ENCODE measurements at regions not wholly inside any gene's neighbourhood (a gene's known extent, or its start where the extent isn't known, plus 50 kb on each side); places are given as distances from the start of the nearest gene placed in this dataset.

DNA sequence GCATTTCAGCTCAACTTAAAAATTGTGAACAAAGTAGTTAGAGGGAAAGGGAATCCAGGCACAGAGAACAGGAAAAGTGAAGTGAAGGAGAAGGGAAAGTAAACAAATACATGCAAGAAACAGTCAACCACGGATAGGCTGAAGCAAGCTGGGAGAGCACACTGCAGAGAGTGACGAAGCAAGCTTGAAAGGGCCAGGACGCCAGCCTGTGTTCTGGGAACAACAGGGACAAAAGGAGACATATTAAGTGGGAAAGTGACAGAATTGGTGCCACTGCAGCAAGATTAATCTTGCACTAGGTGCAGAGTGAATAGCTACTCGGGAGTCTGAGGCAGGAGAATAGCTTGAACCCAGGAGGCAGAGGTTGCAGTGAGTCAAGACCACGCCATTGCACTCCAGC lies 197.3 kb downstream of the SOX11 start (continued):
- TF ChIP-seq, protein P1, sequence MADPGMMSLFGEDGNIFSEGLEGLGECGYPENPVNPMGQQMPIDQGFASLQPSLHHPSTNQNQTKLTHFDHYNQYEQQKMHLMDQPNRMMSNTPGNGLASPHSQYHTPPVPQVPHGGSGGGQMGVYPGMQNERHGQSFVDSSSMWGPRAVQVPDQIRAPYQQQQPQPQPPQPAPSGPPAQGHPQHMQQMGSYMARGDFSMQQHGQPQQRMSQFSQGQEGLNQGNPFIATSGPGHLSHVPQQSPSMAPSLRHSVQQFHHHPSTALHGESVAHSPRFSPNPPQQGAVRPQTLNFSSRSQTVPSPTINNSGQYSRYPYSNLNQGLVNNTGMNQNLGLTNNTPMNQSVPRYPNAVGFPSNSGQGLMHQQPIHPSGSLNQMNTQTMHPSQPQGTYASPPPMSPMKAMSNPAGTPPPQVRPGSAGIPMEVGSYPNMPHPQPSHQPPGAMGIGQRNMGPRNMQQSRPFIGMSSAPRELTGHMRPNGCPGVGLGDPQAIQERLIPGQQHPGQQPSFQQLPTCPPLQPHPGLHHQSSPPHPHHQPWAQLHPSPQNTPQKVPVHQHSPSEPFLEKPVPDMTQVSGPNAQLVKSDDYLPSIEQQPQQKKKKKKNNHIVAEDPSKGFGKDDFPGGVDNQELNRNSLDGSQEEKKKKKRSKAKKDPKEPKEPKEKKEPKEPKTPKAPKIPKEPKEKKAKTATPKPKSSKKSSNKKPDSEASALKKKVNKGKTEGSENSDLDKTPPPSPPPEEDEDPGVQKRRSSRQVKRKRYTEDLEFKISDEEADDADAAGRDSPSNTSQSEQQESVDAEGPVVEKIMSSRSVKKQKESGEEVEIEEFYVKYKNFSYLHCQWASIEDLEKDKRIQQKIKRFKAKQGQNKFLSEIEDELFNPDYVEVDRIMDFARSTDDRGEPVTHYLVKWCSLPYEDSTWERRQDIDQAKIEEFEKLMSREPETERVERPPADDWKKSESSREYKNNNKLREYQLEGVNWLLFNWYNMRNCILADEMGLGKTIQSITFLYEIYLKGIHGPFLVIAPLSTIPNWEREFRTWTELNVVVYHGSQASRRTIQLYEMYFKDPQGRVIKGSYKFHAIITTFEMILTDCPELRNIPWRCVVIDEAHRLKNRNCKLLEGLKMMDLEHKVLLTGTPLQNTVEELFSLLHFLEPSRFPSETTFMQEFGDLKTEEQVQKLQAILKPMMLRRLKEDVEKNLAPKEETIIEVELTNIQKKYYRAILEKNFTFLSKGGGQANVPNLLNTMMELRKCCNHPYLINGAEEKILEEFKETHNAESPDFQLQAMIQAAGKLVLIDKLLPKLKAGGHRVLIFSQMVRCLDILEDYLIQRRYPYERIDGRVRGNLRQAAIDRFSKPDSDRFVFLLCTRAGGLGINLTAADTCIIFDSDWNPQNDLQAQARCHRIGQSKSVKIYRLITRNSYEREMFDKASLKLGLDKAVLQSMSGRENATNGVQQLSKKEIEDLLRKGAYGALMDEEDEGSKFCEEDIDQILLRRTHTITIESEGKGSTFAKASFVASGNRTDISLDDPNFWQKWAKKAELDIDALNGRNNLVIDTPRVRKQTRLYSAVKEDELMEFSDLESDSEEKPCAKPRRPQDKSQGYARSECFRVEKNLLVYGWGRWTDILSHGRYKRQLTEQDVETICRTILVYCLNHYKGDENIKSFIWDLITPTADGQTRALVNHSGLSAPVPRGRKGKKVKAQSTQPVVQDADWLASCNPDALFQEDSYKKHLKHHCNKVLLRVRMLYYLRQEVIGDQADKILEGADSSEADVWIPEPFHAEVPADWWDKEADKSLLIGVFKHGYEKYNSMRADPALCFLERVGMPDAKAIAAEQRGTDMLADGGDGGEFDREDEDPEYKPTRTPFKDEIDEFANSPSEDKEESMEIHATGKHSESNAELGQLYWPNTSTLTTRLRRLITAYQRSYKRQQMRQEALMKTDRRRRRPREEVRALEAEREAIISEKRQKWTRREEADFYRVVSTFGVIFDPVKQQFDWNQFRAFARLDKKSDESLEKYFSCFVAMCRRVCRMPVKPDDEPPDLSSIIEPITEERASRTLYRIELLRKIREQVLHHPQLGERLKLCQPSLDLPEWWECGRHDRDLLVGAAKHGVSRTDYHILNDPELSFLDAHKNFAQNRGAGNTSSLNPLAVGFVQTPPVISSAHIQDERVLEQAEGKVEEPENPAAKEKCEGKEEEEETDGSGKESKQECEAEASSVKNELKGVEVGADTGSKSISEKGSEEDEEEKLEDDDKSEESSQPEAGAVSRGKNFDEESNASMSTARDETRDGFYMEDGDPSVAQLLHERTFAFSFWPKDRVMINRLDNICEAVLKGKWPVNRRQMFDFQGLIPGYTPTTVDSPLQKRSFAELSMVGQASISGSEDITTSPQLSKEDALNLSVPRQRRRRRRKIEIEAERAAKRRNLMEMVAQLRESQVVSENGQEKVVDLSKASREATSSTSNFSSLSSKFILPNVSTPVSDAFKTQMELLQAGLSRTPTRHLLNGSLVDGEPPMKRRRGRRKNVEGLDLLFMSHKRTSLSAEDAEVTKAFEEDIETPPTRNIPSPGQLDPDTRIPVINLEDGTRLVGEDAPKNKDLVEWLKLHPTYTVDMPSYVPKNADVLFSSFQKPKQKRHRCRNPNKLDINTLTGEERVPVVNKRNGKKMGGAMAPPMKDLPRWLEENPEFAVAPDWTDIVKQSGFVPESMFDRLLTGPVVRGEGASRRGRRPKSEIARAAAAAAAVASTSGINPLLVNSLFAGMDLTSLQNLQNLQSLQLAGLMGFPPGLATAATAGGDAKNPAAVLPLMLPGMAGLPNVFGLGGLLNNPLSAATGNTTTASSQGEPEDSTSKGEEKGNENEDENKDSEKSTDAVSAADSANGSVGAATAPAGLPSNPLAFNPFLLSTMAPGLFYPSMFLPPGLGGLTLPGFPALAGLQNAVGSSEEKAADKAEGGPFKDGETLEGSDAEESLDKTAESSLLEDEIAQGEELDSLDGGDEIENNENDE (IDR thresholded peaks at IDR 0.05; ENCODE audit: insufficient replicate concordance, low read length) = no peak
- TF ChIP-seq JUN (IDR thresholded peaks at IDR 0.05; ENCODE audit: low read depth, low read length) = no peak
- TF ChIP-seq NANOG (IDR thresholded peaks at IDR 0.05; ENCODE audit: insufficient read depth, low read depth, low read length, poor library complexity, severe bottlenecking) = no peak
- TF ChIP-seq TAF7 (optimal IDR thresholded peaks at IDR 0.05; ENCODE audit: borderline replicate concordance, low read depth, low read length) = no peak
- TF ChIP-seq MAFK (IDR thresholded peaks at IDR 0.05; ENCODE audit: low read depth, low read length) = no peak
- TF ChIP-seq KDM1A (IDR thresholded peaks at IDR 0.05; ENCODE audit: borderline replicate concordance, low read length) = no peak
- no peak for TF ChIP-seq RAD21 (IDR thresholded peaks at IDR 0.05 in 1 of 2, conservative IDR thresholded peaks at IDR 0.05 in 1 of 2; ENCODE audit: low read depth in 2 of 2, low read length in 2 of 2)
- TF ChIP-seq NRF1 (IDR thresholded peaks at IDR 0.05; ENCODE audit: low read depth, low read length) = no peak
- TF ChIP-seq TBP (IDR thresholded peaks at IDR 0.05; ENCODE audit: low read depth, low read length) = no peak
- TF ChIP-seq ZNF274 (IDR thresholded peaks at IDR 0.05; ENCODE audit: borderline replicate concordance, extremely low read depth, low read length) = no peak
- no peak for TF ChIP-seq EZH2 (IDR thresholded peaks at IDR 0.05; ENCODE audit: low read depth, low read length, severe bottlenecking)

Measured in H1 (cell line).